GM12873 (cell line): ENCODE measurements at regions not wholly inside any gene's neighbourhood (a gene's known extent, or its start where the extent isn't known, plus 50 kb on each side); places are given as distances from the start of the nearest gene placed in this dataset.

Experiments
- TF ChIP-seq, protein P1 (sequence below): IDR thresholded peaks from 2 replicates; pipeline ENCODE4 v1.5.1; 2012; ENCODE audit warnings: low read depth, mild to moderate bottlenecking, moderate library complexity, low read length, control low read depth; ENCODE audit not compliant: insufficient read depth; ENCODE audit errors: missing control alignments

DNA sequence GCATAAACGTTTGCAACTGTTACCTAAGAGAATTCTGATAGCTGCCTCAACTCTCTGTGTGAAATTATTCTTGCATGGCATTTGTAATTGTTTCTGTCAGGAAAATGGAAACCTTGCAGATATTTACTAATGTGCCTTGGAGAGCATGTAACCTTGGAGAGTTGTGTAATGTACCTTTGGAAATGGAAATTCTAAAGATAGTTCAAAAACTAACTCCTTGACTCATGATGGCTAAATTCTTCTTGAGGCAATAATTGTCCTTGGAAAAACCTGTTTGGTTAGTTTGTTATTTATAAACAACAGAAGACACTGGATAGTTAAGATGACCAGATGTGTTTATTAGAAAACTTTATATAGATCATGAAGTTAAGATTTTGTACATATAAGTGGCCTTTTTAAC lies 1033.8 kb downstream of the PLA2G4A start:
- TF ChIP-seq, protein P1, sequence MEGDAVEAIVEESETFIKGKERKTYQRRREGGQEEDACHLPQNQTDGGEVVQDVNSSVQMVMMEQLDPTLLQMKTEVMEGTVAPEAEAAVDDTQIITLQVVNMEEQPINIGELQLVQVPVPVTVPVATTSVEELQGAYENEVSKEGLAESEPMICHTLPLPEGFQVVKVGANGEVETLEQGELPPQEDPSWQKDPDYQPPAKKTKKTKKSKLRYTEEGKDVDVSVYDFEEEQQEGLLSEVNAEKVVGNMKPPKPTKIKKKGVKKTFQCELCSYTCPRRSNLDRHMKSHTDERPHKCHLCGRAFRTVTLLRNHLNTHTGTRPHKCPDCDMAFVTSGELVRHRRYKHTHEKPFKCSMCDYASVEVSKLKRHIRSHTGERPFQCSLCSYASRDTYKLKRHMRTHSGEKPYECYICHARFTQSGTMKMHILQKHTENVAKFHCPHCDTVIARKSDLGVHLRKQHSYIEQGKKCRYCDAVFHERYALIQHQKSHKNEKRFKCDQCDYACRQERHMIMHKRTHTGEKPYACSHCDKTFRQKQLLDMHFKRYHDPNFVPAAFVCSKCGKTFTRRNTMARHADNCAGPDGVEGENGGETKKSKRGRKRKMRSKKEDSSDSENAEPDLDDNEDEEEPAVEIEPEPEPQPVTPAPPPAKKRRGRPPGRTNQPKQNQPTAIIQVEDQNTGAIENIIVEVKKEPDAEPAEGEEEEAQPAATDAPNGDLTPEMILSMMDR: no peak

DNA sequence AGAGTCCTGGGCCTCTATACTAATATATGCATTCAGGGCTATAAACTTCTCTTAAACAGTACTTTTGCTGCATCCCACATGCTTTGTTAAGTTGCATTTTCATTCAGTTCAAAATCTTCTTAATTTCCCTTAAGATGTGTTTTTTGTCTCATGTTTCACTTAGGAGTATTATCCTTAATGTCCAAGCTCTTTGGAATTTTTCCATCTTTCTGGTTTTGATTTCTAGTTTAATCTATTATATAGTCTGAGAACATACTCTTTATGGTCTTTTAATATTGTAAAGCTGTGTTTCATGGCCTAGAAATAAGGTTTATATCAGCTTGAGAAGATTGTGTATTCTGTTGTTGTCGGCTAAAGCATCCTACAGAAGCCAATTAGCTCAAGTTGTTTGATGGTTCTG lies 1041.8 kb downstream of the PLA2G4A start:
- TF ChIP-seq, protein P1: no peak

DNA sequence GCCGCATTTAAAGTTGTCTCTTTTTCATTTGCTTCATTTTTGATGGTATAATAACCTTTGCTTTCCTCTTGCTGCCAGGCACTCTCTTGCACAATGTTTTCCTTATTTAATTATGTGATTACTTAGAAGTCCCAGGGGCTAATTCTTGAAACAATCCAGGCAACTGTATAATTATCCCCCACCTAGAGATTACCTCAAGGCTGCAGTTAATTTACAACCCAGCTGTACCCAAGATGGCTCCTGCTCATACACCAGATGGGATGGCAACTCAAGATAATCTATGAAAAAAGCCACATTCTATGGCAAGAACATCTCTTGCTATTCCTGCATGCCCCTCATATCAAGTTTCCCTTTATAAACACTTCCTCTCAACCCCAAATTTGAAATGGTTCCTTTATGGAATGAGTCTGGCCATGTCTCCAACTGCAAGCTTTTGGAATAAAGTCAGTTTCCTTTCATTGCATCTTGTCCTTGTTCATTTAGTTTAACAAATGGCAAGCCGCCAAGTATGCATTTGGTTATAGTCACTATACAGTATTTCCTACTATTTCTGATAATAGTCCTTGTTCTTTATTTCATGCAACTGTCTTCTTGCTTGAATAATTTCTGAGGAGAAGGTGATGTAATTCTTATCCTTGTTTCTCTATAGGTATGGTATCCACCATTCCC lies 1042.6 kb downstream of the PLA2G4A start:
- TF ChIP-seq, protein P1: no peak

DNA sequence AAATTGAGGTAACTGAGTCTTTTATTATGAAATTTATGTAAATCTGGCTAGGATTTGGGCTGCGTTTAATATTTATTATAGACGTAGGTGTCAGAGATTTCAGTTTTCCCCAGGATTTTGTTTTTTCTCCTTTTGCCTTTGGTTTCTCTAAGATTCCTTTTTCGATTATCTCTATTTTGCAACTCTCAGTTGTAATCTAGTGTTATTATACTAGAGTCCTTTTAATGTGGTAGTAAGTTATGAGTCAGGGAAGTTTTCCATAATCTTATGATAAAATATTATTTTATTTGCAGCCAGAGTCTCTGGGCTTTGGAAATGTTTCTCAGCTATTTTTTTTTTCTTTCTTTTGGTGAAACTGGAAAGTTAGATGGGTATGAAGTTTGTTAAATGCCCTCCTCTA lies 1043.8 kb downstream of the PLA2G4A start:
- TF ChIP-seq, protein P1: no peak

DNA sequence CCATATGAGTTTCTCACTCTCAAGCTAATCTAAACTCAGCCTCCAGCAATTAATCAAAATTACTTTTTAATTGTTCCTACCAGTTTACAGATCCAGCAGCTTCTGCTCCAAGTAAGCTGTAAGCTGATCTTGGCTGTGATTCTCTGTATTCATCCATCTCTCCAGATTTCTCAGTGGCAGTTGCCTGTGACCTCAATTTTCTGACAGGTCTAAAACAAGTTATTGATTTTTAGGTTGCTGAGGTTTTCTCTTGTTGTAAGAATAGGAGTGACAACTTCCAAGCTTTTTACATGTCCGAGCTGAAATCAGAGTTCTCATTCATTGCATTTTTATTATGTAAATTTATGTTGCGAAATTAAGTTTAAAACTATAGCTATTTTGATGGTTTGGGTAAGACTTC lies 1044.4 kb downstream of the PLA2G4A start:
- TF ChIP-seq, protein P1: no peak

DNA sequence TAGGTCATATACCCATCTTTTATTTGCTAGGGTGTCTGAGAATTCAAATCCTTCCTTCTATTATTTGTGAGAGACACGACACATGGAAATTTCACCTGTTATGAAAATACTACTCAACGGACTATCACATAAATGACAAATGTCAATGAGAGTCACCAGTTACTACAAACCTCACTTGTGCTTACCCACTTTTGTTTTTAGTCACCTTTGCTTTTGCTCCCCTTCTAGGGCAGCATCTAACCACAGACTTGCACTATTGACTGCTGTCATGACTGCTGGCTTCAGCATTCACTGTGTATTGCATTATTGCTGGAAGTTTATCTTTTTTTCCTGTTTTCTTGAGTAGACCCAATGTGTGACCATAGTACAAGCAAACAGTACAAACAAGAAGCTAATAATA lies 1048.0 kb downstream of the PLA2G4A start:
- TF ChIP-seq, protein P1: no peak

DNA sequence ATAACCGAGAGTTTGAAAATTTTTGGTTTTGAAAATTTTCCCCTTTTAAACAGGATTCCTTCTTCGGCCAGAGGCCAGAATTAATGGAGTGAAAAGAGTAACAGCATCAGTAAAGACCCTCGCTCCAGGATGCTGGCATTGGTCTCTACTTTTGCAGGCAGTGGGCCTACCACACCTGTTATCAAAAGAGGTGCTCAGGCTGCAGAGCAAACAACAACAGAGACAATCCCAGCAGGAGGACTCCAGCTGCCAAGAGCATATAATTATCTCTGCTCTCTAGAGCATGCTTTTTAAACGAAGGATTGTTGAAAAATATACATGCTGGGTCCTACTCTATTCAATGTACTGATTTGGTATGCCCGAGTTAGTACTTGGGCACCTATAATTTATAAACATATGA lies 1048.5 kb downstream of the PLA2G4A start:
- TF ChIP-seq, protein P1: no peak
